A673 (cell line): ENCODE measurements at regions not wholly inside any gene's neighbourhood (a gene's known extent, or its start where the extent isn't known, plus 50 kb on each side); places are given as distances from the start of the nearest gene placed in this dataset.

Source experiments
- CTCF ChIP-seq: fragments of 300-800, 200-600 bp; sonication (generic); conservative IDR thresholded peaks from 2 replicates; pipeline ENCODE4 v1.5.1; 2017; ENCODE audit warnings: low read depth, mild to moderate bottlenecking, antibody characterized with exemption, low read length, moderate library complexity, mixed read lengths
- EZH2 ChIP-seq: fragments of 200-600 bp; sonication (generic); IDR thresholded peaks from 2 replicates; pipeline ENCODE4 v1.6.1; 2017; ENCODE audit warnings: borderline replicate concordance, low read depth, mild to moderate bottlenecking, mixed read lengths, antibody characterized with exemption, low read length; ENCODE audit not compliant: poor library complexity, severe bottlenecking

- TF ChIP-seq EZH2 (no peak), CTCF (no peak)
Measured at GRCh38 chr14:53696217-53696965, 260.2 kb downstream of the BMP4 start.
